ENCODE measurements at regions not wholly inside any gene's neighbourhood (a gene's known extent, or its start where the extent isn't known, plus 50 kb on each side); places are given as distances from the start of the nearest gene placed in this dataset.

DNA sequence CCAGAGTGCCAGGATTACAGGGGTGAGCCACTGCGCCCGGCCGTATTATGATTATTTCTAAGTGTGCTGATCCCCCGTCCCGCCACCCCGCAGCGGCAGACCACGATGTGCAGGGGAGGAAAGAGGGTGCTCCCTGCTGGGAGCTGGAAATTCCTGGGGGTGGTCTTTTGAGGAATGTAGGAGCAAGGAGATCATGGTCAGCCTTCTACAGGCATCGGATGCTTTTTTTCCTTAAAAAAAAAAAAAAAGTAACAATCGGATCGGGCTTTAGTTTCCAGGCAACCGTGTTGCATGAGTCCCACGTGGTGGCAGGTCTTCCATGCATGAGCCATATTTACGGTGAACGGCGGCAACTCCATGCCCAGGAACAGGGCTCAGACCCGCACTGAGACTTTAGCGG lies 74.2 kb upstream of the COX20 start:
- TF ChIP-seq, protein P1, sequence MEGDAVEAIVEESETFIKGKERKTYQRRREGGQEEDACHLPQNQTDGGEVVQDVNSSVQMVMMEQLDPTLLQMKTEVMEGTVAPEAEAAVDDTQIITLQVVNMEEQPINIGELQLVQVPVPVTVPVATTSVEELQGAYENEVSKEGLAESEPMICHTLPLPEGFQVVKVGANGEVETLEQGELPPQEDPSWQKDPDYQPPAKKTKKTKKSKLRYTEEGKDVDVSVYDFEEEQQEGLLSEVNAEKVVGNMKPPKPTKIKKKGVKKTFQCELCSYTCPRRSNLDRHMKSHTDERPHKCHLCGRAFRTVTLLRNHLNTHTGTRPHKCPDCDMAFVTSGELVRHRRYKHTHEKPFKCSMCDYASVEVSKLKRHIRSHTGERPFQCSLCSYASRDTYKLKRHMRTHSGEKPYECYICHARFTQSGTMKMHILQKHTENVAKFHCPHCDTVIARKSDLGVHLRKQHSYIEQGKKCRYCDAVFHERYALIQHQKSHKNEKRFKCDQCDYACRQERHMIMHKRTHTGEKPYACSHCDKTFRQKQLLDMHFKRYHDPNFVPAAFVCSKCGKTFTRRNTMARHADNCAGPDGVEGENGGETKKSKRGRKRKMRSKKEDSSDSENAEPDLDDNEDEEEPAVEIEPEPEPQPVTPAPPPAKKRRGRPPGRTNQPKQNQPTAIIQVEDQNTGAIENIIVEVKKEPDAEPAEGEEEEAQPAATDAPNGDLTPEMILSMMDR (IDR thresholded peaks at IDR 0.05): no peak
- no peak for TF ChIP-seq POLR2A (IDR thresholded peaks at IDR 0.05)
